Common myeloid progenitor, CD34-positive (primary cell): ENCODE measurements at regions not wholly inside any gene's neighbourhood (a gene's known extent, or its start where the extent isn't known, plus 50 kb on each side); places are given as distances from the start of the nearest gene placed in this dataset.

Experiments used
- CTCF ChIA-PET: fragments of 350-600 bp; sonication (Branson Sonifier 250); formaldehyde crosslinking; loops from one replicate; lab custom pipeline; 2021; ENCODE audit warnings: antibody characterized with exemption; lab: Charles Lee
- POLR2A ChIA-PET: fragments of 350-600 bp; sonication (Branson Sonifier 250); formaldehyde crosslinking; loops from one replicate; lab custom pipeline; 2021; ENCODE audit warnings: antibody characterized with exemption; lab: Charles Lee
- DNase-seq, 3 donors: peaks; one replicate each; pipeline versions ENCODE4 v3.0.0 to v3.0.0-alpha.2; 2013
- H3K27ac ChIP-seq, 2 experiments: 1 replicate in 1 of 2; 2 replicates in 1 of 2; pipeline ENCODE4 v1.7.0; 2013; ENCODE audit warnings: inconsistent platforms in 2 of 2, low read length in 2 of 2, mild to moderate bottlenecking in 2 of 2, low read depth in 1 of 2, moderate library complexity in 1 of 2; ENCODE audit not compliant: severe bottlenecking in 2 of 2, insufficient read depth in 1 of 2, poor library complexity in 1 of 2
- H3K27me3 ChIP-seq, 5 experiments: replicated peaks in 2 of 5; 1 replicate in 3 of 5; 2 replicates in 2 of 5; pipeline versions ENCODE4 v1.6.1 to v1.7.0; 2013; ENCODE audit warnings: low read length in 4 of 5, mild to moderate bottlenecking in 2 of 5, moderate library complexity in 2 of 5, inconsistent platforms in 1 of 5; ENCODE audit not compliant: insufficient read depth in 5 of 5, control insufficient read depth in 4 of 5
- H3K36me3 ChIP-seq, 4 experiments: 1 replicate in 2 of 4; 2 replicates in 2 of 4; pipeline versions ENCODE4 v1.6.1 to v1.7.0; 2013; ENCODE audit warnings: low read length in 3 of 4, control low read depth in 1 of 4, mild to moderate bottlenecking in 1 of 4; ENCODE audit not compliant: control insufficient read depth in 4 of 4, insufficient read depth in 4 of 4
- H3K4me1 ChIP-seq, 4 experiments: 1 replicate in 3 of 4; 2 replicates in 1 of 4; pipeline versions ENCODE4 v1.6.1 to v1.7.1; 2013; ENCODE audit warnings: low read length in 3 of 4, mild to moderate bottlenecking in 3 of 4, control low read depth in 1 of 4, inconsistent platforms in 1 of 4, moderate library complexity in 1 of 4; ENCODE audit not compliant: control insufficient read depth in 4 of 4, insufficient read depth in 4 of 4; ENCODE audit errors: control extremely low read depth in 1 of 4
- H3K4me3 ChIP-seq, 7 experiments: 1 replicate in 4 of 7; 2 replicates in 3 of 7; pipeline versions ENCODE4 v1.5.1 to v1.7.0; 2013; ENCODE audit warnings: mild to moderate bottlenecking in 7 of 7, low read length in 6 of 7, moderate library complexity in 6 of 7, inconsistent platforms in 2 of 7, low read depth in 2 of 7, control low read depth in 1 of 7; ENCODE audit not compliant: insufficient read depth in 4 of 7, control insufficient read depth in 1 of 7; ENCODE audit errors: extremely low read depth in 1 of 7
- H3K9me3 ChIP-seq, 5 experiments: 1 replicate in 4 of 5; 2 replicates in 1 of 5; pipeline versions ENCODE4 v1.6.1 to v1.7.1; 2013; ENCODE audit warnings: low read length in 4 of 5, mild to moderate bottlenecking in 2 of 5, inconsistent platforms in 1 of 5, low read depth in 1 of 5, moderate library complexity in 1 of 5; ENCODE audit not compliant: control insufficient read depth in 4 of 5, insufficient read depth in 2 of 5; ENCODE audit errors: control extremely low read depth in 1 of 5
- WGBS: methylation state at CpG from one replicate; pipeline ENCODE4 v1.1.5; 2013; ENCODE audit not compliant: insufficient coverage; 5-methylcytosine and 5-hydroxymethylcytosine counted together

GRCh38 chr9:17057729-17058128 is 77.1 kb upstream of the CNTLN start:
- H3K36me3 ChIP-seq = no peaks in the 10 kb centered on the region
- WGBS = 100% methylated on average over 1 of the region's 3 CpGs
- H3K9me3 ChIP-seq = no peaks in the 10 kb centered on the region
- no peak overlapping the region for H3K4me3 ChIP-seq
- H3K4me1 ChIP-seq = no peaks in the 10 kb centered on the region
- CTCF ChIA-PET = no interaction called here
- no peak for DNase-seq
- H3K27me3 ChIP-seq = no peaks in the 10 kb centered on the region
- POLR2A ChIA-PET = no interaction called here
- H3K27ac ChIP-seq = no peak overlapping the region

GRCh38 chr9:17052626-17053025 is 82.2 kb upstream of the CNTLN start:
- H3K36me3 ChIP-seq = no peaks in the 10 kb centered on the region
- H3K4me3 ChIP-seq = no peak overlapping the region
- H3K27ac ChIP-seq = no peak overlapping the region
- H3K27me3 ChIP-seq = no peaks in the 10 kb centered on the region
- ChIA-PET POLR2A (no interaction called here), CTCF (interaction anchor here (2.5 kb wide), 1 partner anchor 10 kb away, joined by 12 read pairs; no protein-coding TSS in a partner anchor)
- no peak for DNase-seq
- H3K9me3 ChIP-seq = no peaks in the 10 kb centered on the region
- no peaks in the 10 kb centered on the region for H3K4me1 ChIP-seq

- no peak for DNase-seq
- no peak overlapping the region for H3K27ac ChIP-seq
- H3K27me3 ChIP-seq = no peaks in the 10 kb centered on the region
- no peaks in the 10 kb centered on the region for H3K4me1 ChIP-seq
- no CpG with 5 or more reads among the region's 3 CpGs for WGBS
- CTCF ChIA-PET = no interaction called here
- no peaks in the 10 kb centered on the region for H3K9me3 ChIP-seq
- POLR2A ChIA-PET = no interaction called here
- H3K4me3 ChIP-seq = no peak overlapping the region
- no peaks in the 10 kb centered on the region for H3K36me3 ChIP-seq
Measured at GRCh38 chr9:17045381-17045940, 89.4 kb upstream of the CNTLN start.

GRCh38 chr9:17031546-17031945 is 103.3 kb upstream of the CNTLN start:
- Histone ChIP-seq H3K4me3 (no peak overlapping the region), H3K4me1 (no peaks in the 10 kb centered on the region), H3K27me3 (no peaks in the 10 kb centered on the region), H3K36me3 (no peaks in the 10 kb centered on the region), H3K27ac (no peak overlapping the region), H3K9me3 (peaks cover 0 to 7% (median 0%) of the 10 kb centered on the region in 5 experiments)
- DNase-seq = no peak
- ChIA-PET POLR2A (no interaction called here), CTCF (no interaction called here)
- WGBS = 92% methylated on average over 2 of the region's 3 CpGs

- Histone ChIP-seq H3K4me3 (no peak overlapping the region), H3K36me3 (no peaks in the 10 kb centered on the region), H3K27ac (no peak overlapping the region), H3K4me1 (no peaks in the 10 kb centered on the region), H3K9me3 (peaks cover 0 to 7% (median 3%) of the 10 kb centered on the region in 5 experiments), H3K27me3 (no peaks in the 10 kb centered on the region)
- ChIA-PET POLR2A (no interaction called here), CTCF (no interaction called here)
- DNase-seq = no peak
Measured at GRCh38 chr9:17025281-17025680, 109.6 kb upstream of the CNTLN start.

GRCh38 chr9:17024129-17024528 is 110.7 kb upstream of the CNTLN start:
- no peak overlapping the region for H3K27ac ChIP-seq
- no peaks in the 10 kb centered on the region for H3K27me3 ChIP-seq
- CTCF ChIA-PET = no interaction called here
- no peak for DNase-seq
- no peaks in the 10 kb centered on the region for H3K4me1 ChIP-seq
- POLR2A ChIA-PET = interaction anchor here (0.6 kb wide), 1 partner anchor 373 kb away, joined by 4 read pairs; no protein-coding TSS in a partner anchor
- peaks cover 0 to 7% (median 3%) of the 10 kb centered on the region in 5 experiments for H3K9me3 ChIP-seq
- WGBS = no CpG with 5 or more reads among the region's 2 CpGs
- no peaks in the 10 kb centered on the region for H3K36me3 ChIP-seq
- H3K4me3 ChIP-seq = no peak overlapping the region

- no peak for DNase-seq
- CTCF ChIA-PET = interaction anchor here (0.6 kb wide), 1 partner anchor 9 kb away, joined by 3 read pairs; no protein-coding TSS in a partner anchor
- no peaks in the 10 kb centered on the region for H3K27me3 ChIP-seq
- H3K9me3 ChIP-seq = peaks cover 0 to 7% (median 3%) of the 10 kb centered on the region in 5 experiments
- POLR2A ChIA-PET = no interaction called here
- no peak overlapping the region for H3K4me3 ChIP-seq
- H3K36me3 ChIP-seq = no peaks in the 10 kb centered on the region
- no peak overlapping the region for H3K27ac ChIP-seq
- H3K4me1 ChIP-seq = no peaks in the 10 kb centered on the region
- WGBS = 100% methylated on average over 1 of the region's 1 CpG
Measured at GRCh38 chr9:17021387-17021970, 113.4 kb upstream of the CNTLN start.
